DOHH2 (cell line): ENCODE measurements at regions not wholly inside any gene's neighbourhood (a gene's known extent, or its start where the extent isn't known, plus 50 kb on each side); places are given as distances from the start of the nearest gene placed in this dataset.

Experiments used
- H3F3A ChIP-seq: fragments of 200-600 bp; sonication (generic), shearing (Covaris generic); 2 replicates; pipeline ENCODE4 v1.6.0; 2016; ENCODE audit warnings: antibody characterized with exemption, mild to moderate bottlenecking; ENCODE audit not compliant: control insufficient read depth, insufficient read depth
- H3K27ac ChIP-seq: fragments of 200-600 bp; sonication (generic); 2 replicates; pipeline ENCODE4 v1.5.1; 2014; ENCODE audit warnings: low read depth, mild to moderate bottlenecking, low read length, moderate library complexity
- H3K27me3 ChIP-seq: fragments of 200-600 bp; sonication (generic); 2 replicates; pipeline ENCODE4 v1.6.1; 2014; ENCODE audit warnings: mild to moderate bottlenecking, low read length, mixed read lengths; ENCODE audit not compliant: control insufficient read depth
- H3K36me3 ChIP-seq: fragments of 200-600 bp; sonication (generic); 2 replicates; pipeline ENCODE4 v1.6.1; 2014; ENCODE audit warnings: mild to moderate bottlenecking, low read length, moderate library complexity, mixed read lengths; ENCODE audit not compliant: control insufficient read depth
- H3K4me1 ChIP-seq: fragments of 200-600 bp; sonication (generic); 2 replicates; pipeline ENCODE4 v1.6.1; 2014; ENCODE audit warnings: mild to moderate bottlenecking, low read length, mixed read lengths; ENCODE audit not compliant: control insufficient read depth
- H3K4me2 ChIP-seq: fragments of 200-600 bp; sonication (generic); 2 replicates; pipeline ENCODE4 v1.6.0; 2014; ENCODE audit warnings: mild to moderate bottlenecking, low read length, moderate library complexity
- H3K4me3 ChIP-seq: fragments of 200-600 bp; sonication (generic); 2 replicates; pipeline ENCODE4 v1.5.1; 2014; ENCODE audit warnings: mild to moderate bottlenecking, low read length, mixed read lengths
- H3K79me2 ChIP-seq: fragments of 200-600 bp; sonication (generic); 2 replicates; pipeline ENCODE4 v1.6.1; 2014; ENCODE audit warnings: mild to moderate bottlenecking, low read length, mixed read lengths; ENCODE audit not compliant: control insufficient read depth
- H3K9me2 ChIP-seq: fragments of 200-600 bp; sonication (generic); replicated peaks from 2 replicates; pipeline ENCODE4 v1.6.1; 2014; ENCODE audit warnings: mild to moderate bottlenecking, low read length, mixed read lengths; ENCODE audit not compliant: control insufficient read depth
- H3K9me3 ChIP-seq: fragments of 200-600 bp; sonication (generic); 2 replicates; pipeline ENCODE4 v1.6.1; 2014; ENCODE audit warnings: antibody characterized with exemption, low read length, mixed read lengths; ENCODE audit not compliant: control insufficient read depth, insufficient read depth
- H4K20me1 ChIP-seq: fragments of 200-600 bp; sonication (generic); 2 replicates; pipeline ENCODE4 v1.6.0; 2014; ENCODE audit warnings: low read depth, mild to moderate bottlenecking, antibody characterized with exemption, low read length, moderate library complexity; ENCODE audit not compliant: control insufficient read depth, insufficient read depth
- EZH2phosphoT487 ChIP-seq: fragments of 200-600 bp; sonication (generic); IDR thresholded peaks from 2 replicates; pipeline ENCODE4 v1.6.1; 2017; ENCODE audit warnings: borderline replicate concordance, mild to moderate bottlenecking, antibody characterized with exemption, low read length, moderate library complexity, mixed read lengths
- TF ChIP-seq, protein P1 (sequence below): fragments of 200-600 bp; sonication (generic); IDR thresholded peaks from one replicate; pipeline ENCODE4 v1.5.1; 2014; ENCODE audit warnings: antibody characterized with exemption, mild to moderate bottlenecking, low read depth, low read length; ENCODE audit not compliant: poor library complexity, severe bottlenecking

DNA sequence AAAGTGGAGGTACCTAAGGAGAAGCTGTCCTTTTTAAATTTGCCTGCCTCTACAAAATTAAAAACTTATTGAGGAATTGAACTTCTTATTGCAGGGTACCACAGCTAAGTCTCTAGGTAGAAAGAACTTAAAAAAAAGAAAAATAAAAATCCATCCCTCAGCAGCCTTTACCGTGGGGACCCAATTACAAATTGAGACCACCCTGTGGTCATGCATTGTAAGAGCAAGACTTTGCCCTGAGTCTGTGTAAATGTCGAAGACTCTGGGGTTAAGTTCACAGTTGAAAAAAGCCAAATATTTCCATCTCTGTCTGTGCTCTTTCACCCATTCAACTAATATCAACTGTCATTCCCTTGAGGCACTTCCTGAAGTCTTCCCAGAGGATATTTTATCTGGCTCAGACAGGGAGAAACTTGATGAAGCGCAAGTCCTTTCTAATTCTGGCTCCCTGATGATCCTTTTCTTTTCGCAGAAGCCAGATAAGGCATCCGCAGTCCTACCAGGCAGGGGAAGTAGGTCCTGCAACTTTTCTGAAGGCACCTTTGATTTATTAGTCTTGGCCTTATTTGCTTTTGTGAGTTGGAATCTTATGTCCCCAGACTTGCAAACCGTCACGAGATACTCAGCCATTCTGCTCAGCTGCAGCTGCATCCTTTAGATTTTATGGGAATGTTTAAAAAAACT, 323.8 kb upstream of the WWC1 start:
- Histone ChIP-seq H3K4me3 (no peak overlapping the region), H3K36me3 (no peaks in the 10 kb centered on the region)

DNA sequence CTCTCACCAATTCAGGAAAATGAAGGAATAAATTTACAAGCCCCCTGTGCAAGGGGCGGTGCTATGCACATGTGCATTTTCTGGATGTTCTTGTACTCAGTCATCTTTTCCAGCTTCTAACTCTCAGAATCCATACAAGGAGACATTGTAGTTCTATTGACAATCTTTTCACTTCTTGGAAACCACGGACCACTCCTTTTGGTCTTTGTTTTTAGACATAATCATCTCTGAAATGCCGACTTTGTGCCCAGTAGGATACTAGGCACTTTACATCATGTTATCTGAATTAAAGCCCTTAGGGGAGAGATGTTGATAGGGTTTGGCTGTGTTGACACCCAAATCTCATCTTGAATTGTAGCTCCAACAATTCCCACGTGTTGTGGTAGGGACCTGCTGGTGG, 322.6 kb upstream of the WWC1 start:
- Histone ChIP-seq H3K79me2 (no peaks in the 10 kb centered on the region), H3F3A (no peaks in the 10 kb centered on the region), H3K4me1 (no peaks in the 10 kb centered on the region), H4K20me1 (no peaks in the 10 kb centered on the region), H3K27ac (no peak overlapping the region), H3K27me3 (no peaks in the 10 kb centered on the region), H3K4me3 (no peak overlapping the region), H3K9me2 (no peaks in the 10 kb centered on the region), H3K36me3 (no peaks in the 10 kb centered on the region), H3K4me2 (no peak overlapping the region), H3K9me3 (no peaks in the 10 kb centered on the region)
- TF ChIP-seq, protein P1, sequence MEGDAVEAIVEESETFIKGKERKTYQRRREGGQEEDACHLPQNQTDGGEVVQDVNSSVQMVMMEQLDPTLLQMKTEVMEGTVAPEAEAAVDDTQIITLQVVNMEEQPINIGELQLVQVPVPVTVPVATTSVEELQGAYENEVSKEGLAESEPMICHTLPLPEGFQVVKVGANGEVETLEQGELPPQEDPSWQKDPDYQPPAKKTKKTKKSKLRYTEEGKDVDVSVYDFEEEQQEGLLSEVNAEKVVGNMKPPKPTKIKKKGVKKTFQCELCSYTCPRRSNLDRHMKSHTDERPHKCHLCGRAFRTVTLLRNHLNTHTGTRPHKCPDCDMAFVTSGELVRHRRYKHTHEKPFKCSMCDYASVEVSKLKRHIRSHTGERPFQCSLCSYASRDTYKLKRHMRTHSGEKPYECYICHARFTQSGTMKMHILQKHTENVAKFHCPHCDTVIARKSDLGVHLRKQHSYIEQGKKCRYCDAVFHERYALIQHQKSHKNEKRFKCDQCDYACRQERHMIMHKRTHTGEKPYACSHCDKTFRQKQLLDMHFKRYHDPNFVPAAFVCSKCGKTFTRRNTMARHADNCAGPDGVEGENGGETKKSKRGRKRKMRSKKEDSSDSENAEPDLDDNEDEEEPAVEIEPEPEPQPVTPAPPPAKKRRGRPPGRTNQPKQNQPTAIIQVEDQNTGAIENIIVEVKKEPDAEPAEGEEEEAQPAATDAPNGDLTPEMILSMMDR = no peak
- TF ChIP-seq EZH2phosphoT487 = no peak

More for the DNA sequence above, 323.8 kb upstream of the WWC1 start:
- Histone ChIP-seq H3K9me3 (no peaks in the 10 kb centered on the region), H3K4me2 (no peak overlapping the region), H4K20me1 (no peaks in the 10 kb centered on the region), H3K79me2 (no peaks in the 10 kb centered on the region), H3K4me1 (no peaks in the 10 kb centered on the region), H3K27me3 (no peaks in the 10 kb centered on the region), H3K27ac (no peak overlapping the region), H3K9me2 (no peaks in the 10 kb centered on the region), H3F3A (no peaks in the 10 kb centered on the region)
- TF ChIP-seq EZH2phosphoT487 = no peak
- TF ChIP-seq, protein P1 = no peak

DNA sequence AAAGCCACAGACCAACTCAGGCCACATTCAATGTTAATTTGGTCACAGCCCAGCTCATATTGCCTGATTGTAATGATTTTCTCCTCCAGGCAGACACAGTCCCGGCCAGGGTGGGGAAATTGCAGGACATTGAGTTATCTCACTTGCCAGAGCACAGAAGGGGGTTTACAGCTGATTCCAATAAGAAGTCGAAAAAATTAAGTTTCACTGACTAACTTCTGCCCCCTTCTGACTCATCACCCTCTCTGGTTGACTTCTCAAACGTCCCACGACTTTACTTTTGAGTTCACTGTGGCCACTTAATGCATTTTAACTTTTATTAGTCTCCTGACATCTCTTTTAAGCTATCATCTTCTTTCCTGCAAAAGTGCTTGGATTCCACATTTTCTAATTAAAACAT, 321.4 kb upstream of the WWC1 start:
- H3K9me3 ChIP-seq = no peaks in the 10 kb centered on the region

More for the DNA sequence above, 321.4 kb upstream of the WWC1 start:
- Histone ChIP-seq H3K9me2 (no peaks in the 10 kb centered on the region), H3K27ac (no peak overlapping the region), H3K27me3 (no peaks in the 10 kb centered on the region), H3F3A (no peaks in the 10 kb centered on the region), H3K79me2 (no peaks in the 10 kb centered on the region), H3K4me1 (no peaks in the 10 kb centered on the region), H3K36me3 (no peaks in the 10 kb centered on the region), H3K4me3 (no peak overlapping the region), H3K4me2 (no peak overlapping the region), H4K20me1 (no peaks in the 10 kb centered on the region)
- TF ChIP-seq, protein P1 = no peak
- TF ChIP-seq EZH2phosphoT487 = no peak
